ENCODE measurements at regions not wholly inside any gene's neighbourhood (a gene's known extent, or its start where the extent isn't known, plus 50 kb on each side); places are given as distances from the start of the nearest gene placed in this dataset.

DNA sequence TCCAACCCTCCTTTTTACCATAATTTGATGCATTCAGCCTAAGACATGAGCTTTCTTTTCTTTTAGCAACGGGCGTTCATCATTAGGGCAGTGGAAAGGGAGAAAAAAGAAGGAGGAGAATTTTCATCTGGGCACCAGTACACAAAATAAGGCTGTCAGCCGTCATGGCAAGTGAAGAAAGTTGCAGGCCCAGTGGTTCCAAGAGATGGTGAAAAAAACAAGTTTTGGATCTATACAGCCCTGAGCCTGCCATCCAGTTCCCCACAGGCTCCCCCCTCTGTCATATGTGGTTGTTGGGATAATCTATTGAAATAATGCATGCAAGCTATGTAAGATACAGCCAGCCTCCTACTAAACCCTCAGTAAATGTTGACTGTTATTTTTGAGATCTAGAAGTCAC is 500.6 kb upstream of the PROK2 start:
- H3K27me3 ChIP-seq (replicated peaks; ENCODE audit: insufficient read depth, low read length): no peaks in the 10 kb centered on the region

DNA sequence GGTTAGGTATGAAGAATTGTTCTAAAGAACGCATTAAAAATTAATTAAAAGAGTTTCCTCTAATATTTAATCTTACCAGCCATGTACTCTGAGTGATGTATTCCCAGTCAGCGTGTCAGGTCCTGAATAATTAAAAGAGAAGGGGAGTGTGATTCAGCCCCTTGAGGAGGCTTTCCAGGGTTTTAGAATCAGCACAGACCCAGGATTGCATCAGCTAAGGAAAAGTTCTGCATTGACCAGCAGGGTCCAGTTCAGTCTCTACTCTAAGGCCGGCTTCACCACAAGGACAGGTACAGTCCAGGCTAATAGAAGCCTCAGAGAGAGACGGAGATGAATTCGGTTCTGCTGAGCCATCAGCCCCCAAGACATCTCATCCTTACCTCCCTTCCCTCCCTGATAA is 499.5 kb upstream of the PROK2 start:
- Histone ChIP-seq H3K9me2 (replicated peaks; ENCODE audit: insufficient read depth, low read length) (no peaks in the 10 kb centered on the region), H3K4me3 (ENCODE audit: low read length) (no peak overlapping the region), H4K20me1 (ENCODE audit: insufficient read depth, low read length) (no peaks in the 10 kb centered on the region), H3K79me2 (ENCODE audit: low read length) (no peaks in the 10 kb centered on the region), H3K4me1 (ENCODE audit: low read length) (no peaks in the 10 kb centered on the region), H3K9me3 (replicated peaks; ENCODE audit: insufficient read depth, low read length) (no peaks in the 10 kb centered on the region), H3K9ac (ENCODE audit: low read length) (no peak overlapping the region), H3F3A (ENCODE audit: insufficient read depth, low read length) (no peaks in the 10 kb centered on the region), H3K27me3 (replicated peaks; ENCODE audit: insufficient read depth, low read length) (no peaks in the 10 kb centered on the region), H3K4me2 (ENCODE audit: low read depth, low read length) (no peak overlapping the region), H3K27ac (ENCODE audit: low read length) (no peak overlapping the region), H2AFZ (ENCODE audit: low read length) (no peak overlapping the region), H3K36me3 (replicated peaks; ENCODE audit: insufficient read depth, low read length) (no peaks in the 10 kb centered on the region)
- TF ChIP-seq, protein P1, sequence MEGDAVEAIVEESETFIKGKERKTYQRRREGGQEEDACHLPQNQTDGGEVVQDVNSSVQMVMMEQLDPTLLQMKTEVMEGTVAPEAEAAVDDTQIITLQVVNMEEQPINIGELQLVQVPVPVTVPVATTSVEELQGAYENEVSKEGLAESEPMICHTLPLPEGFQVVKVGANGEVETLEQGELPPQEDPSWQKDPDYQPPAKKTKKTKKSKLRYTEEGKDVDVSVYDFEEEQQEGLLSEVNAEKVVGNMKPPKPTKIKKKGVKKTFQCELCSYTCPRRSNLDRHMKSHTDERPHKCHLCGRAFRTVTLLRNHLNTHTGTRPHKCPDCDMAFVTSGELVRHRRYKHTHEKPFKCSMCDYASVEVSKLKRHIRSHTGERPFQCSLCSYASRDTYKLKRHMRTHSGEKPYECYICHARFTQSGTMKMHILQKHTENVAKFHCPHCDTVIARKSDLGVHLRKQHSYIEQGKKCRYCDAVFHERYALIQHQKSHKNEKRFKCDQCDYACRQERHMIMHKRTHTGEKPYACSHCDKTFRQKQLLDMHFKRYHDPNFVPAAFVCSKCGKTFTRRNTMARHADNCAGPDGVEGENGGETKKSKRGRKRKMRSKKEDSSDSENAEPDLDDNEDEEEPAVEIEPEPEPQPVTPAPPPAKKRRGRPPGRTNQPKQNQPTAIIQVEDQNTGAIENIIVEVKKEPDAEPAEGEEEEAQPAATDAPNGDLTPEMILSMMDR (IDR thresholded peaks at IDR 0.05; ENCODE audit: low read length): no peak
- TF ChIP-seq EZH2 (optimal IDR thresholded peaks at IDR 0.05; ENCODE audit: low read depth, low read length): no peak
- no peak for TF ChIP-seq EZH2phosphoT487 (IDR thresholded peaks at IDR 0.05; ENCODE audit: low read length)
- DNase-seq: no peak

More for the DNA sequence above, 500.6 kb upstream of the PROK2 start:
- H2AFZ ChIP-seq (ENCODE audit: low read length): no peak overlapping the region
- no peaks in the 10 kb centered on the region for H3K4me1 ChIP-seq (ENCODE audit: low read length)
- TF ChIP-seq EZH2 (optimal IDR thresholded peaks at IDR 0.05; ENCODE audit: low read depth, low read length): no peak
- TF ChIP-seq, protein P1 (IDR thresholded peaks at IDR 0.05; ENCODE audit: low read length): no peak
- no peak for TF ChIP-seq EZH2phosphoT487 (IDR thresholded peaks at IDR 0.05; ENCODE audit: low read length)
- H3K9ac ChIP-seq (ENCODE audit: low read length): no peak overlapping the region
- no peaks in the 10 kb centered on the region for H3F3A ChIP-seq (ENCODE audit: insufficient read depth, low read length)
- no peak for DNase-seq
- no peaks in the 10 kb centered on the region for H4K20me1 ChIP-seq (ENCODE audit: insufficient read depth, low read length)
- no peaks in the 10 kb centered on the region for H3K79me2 ChIP-seq (ENCODE audit: low read length)
- no peak overlapping the region for H3K4me2 ChIP-seq (ENCODE audit: low read depth, low read length)
- H3K9me3 ChIP-seq (replicated peaks; ENCODE audit: insufficient read depth, low read length): no peaks in the 10 kb centered on the region
- no peak overlapping the region for H3K4me3 ChIP-seq (ENCODE audit: low read length)
- H3K27ac ChIP-seq (ENCODE audit: low read length): no peak overlapping the region
- no peaks in the 10 kb centered on the region for H3K36me3 ChIP-seq (replicated peaks; ENCODE audit: insufficient read depth, low read length)
- no peaks in the 10 kb centered on the region for H3K9me2 ChIP-seq (replicated peaks; ENCODE audit: insufficient read depth, low read length)

DNA sequence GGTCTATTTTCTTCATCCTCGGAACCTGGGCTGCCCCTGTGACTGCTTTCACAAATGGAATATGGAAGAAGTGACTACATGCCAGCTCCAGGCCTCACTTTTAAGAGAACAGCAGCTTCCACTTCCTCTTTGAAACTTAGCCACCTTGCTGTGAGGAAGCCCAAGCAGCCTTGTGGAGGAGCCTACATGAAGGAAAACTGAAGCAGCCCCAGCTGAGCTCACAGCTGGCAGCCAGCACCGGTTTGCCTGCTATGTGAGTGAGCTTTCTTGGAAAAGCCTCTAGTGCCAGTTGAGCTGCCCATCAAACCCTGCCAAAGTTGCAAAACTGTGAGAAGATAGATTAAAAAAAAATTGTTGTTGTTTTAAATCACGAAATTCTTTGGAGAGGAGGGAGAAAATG is 498.0 kb upstream of the PROK2 start:
- no peak overlapping the region for H3K4me2 ChIP-seq (ENCODE audit: low read depth, low read length)
- H3F3A ChIP-seq (ENCODE audit: insufficient read depth, low read length): no peaks in the 10 kb centered on the region
- TF ChIP-seq EZH2 (optimal IDR thresholded peaks at IDR 0.05; ENCODE audit: low read depth, low read length) (no peak), EZH2phosphoT487 (IDR thresholded peaks at IDR 0.05; ENCODE audit: low read length) (no peak)
- H3K9me2 ChIP-seq (replicated peaks; ENCODE audit: insufficient read depth, low read length): no peaks in the 10 kb centered on the region
- H2AFZ ChIP-seq (ENCODE audit: low read length): no peak overlapping the region
- no peaks in the 10 kb centered on the region for H4K20me1 ChIP-seq (ENCODE audit: insufficient read depth, low read length)
- no peak for DNase-seq
- H3K4me1 ChIP-seq (ENCODE audit: low read length): no peaks in the 10 kb centered on the region
- no peak overlapping the region for H3K27ac ChIP-seq (ENCODE audit: low read length)
- no peak overlapping the region for H3K4me3 ChIP-seq (ENCODE audit: low read length)
- no peaks in the 10 kb centered on the region for H3K36me3 ChIP-seq (replicated peaks; ENCODE audit: insufficient read depth, low read length)
- H3K9ac ChIP-seq (ENCODE audit: low read length): no peak overlapping the region
- no peaks in the 10 kb centered on the region for H3K9me3 ChIP-seq (replicated peaks; ENCODE audit: insufficient read depth, low read length)
- no peaks in the 10 kb centered on the region for H3K79me2 ChIP-seq (ENCODE audit: low read length)
- H3K27me3 ChIP-seq (replicated peaks; ENCODE audit: insufficient read depth, low read length): no peaks in the 10 kb centered on the region

DNA sequence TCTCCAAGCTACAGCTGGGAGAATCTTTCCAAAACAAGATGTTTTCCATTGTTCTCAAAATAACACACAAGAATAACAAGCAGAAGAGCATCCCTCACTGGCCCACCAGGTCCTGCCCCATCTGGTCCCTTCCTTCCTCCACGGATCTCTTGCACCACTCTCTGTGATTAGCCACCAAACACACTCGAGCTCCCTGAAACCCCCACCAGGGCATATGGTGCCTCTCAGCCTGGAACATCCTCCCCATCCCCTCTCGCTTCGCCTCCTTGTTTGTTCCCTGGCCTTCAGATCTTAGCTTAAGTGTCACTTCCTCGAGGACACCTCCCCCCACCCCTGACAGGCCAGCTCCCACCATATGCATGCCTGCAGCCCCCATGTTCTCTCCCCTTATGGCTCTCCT is 496.6 kb upstream of the PROK2 start:
- Histone ChIP-seq H3K9ac (ENCODE audit: low read length) (no peak overlapping the region), H3K4me2 (ENCODE audit: low read depth, low read length) (no peak overlapping the region), H3K4me3 (ENCODE audit: low read length) (no peak overlapping the region), H3K79me2 (ENCODE audit: low read length) (no peaks in the 10 kb centered on the region), H3K27me3 (replicated peaks; ENCODE audit: insufficient read depth, low read length) (no peaks in the 10 kb centered on the region), H3K4me1 (ENCODE audit: low read length) (no peaks in the 10 kb centered on the region), H2AFZ (ENCODE audit: low read length) (no peak overlapping the region), H3K27ac (ENCODE audit: low read length) (no peak overlapping the region), H3K9me2 (replicated peaks; ENCODE audit: insufficient read depth, low read length) (no peaks in the 10 kb centered on the region), H3F3A (ENCODE audit: insufficient read depth, low read length) (no peaks in the 10 kb centered on the region), H3K9me3 (replicated peaks; ENCODE audit: insufficient read depth, low read length) (no peaks in the 10 kb centered on the region), H3K36me3 (replicated peaks; ENCODE audit: insufficient read depth, low read length) (no peaks in the 10 kb centered on the region), H4K20me1 (ENCODE audit: insufficient read depth, low read length) (no peaks in the 10 kb centered on the region)
- no peak for TF ChIP-seq EZH2 (optimal IDR thresholded peaks at IDR 0.05; ENCODE audit: low read depth, low read length)
- TF ChIP-seq EZH2phosphoT487 (IDR thresholded peaks at IDR 0.05; ENCODE audit: low read length): no peak
- TF ChIP-seq, protein P1 (IDR thresholded peaks at IDR 0.05; ENCODE audit: low read length): no peak
- no peak for DNase-seq
